ENCODE measurements at regions not wholly inside any gene's neighbourhood (a gene's known extent, or its start where the extent isn't known, plus 50 kb on each side); places are given as distances from the start of the nearest gene placed in this dataset.

- no peak for TF ChIP-seq CTCF (IDR thresholded peaks at IDR 0.05)
- no peak for TF ChIP-seq POLR2AphosphoS5 (IDR thresholded peaks at IDR 0.05)
- no peak for TF ChIP-seq POLR2A (IDR thresholded peaks at IDR 0.05)
Measured at GRCh38 chr22:25361899-25362214, 142.4 kb downstream of the CRYBB2 start.

All from gastroesophageal sphincter (tissue), 3 donors.